Cerebellar nuclear complex (tissue), 1 donor: ENCODE measurements at regions not wholly inside any gene's neighbourhood (a gene's known extent, or its start where the extent isn't known, plus 50 kb on each side); places are given as distances from the start of the nearest gene placed in this dataset.

Source experiments
- DNase-seq, 2 experiments: peaks; one replicate each; lab custom pipeline; 2025; lab: John Stamatoyannopoulos, UW

DNA sequence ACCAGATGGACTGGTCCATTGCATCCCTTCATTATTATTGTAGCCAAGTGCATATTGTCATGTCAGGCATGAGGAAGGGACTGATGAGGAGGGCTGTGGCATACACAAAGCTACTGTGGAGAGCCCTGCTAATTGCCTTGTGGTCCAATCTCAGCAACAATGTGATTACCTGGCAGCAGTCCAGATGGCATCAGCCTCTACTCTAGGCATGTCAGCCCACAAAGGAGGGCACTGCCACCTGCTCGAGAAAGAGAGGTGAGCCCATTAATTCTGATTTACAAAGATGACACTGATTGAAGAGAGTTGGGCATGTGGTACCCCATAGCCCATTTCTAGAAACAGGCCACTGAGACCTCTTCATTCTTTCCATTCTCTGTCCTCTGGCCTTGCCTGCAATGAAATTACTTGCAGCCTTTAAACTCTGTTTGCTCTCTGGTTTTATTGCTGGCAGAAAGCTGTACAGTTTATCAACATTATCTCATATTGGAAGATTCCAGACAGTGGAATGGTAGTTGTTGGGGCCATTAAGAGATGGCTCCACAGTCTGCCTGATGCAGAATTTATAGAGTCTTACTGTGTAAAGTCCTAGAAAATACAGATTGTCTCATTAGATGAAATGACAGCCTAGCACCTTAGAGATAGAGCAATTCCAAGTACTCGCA is 307.7 kb downstream of the ARPP21 start:
- peak; percentile 61 to 75 for DNase-seq

DNA sequence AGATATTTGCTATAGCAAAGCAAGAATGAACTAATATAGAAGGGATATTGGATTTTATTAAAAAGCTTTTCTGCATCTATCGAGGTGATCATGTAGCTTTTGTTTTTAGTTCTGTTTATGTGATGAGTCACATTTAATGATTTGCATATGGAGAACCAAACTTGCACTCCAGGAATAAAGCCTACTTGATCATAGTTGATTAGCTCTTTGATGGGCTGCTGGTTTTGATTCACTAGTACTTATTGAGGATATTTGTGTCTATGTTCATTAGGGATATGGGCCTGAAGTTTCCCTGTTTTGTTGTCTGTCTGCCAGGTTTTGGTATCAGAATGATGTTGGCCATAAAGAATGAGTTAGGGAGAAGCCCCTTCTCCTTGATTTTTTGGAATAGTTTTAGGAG is 310.7 kb downstream of the ARPP21 start:
- DNase-seq: no peak

DNA sequence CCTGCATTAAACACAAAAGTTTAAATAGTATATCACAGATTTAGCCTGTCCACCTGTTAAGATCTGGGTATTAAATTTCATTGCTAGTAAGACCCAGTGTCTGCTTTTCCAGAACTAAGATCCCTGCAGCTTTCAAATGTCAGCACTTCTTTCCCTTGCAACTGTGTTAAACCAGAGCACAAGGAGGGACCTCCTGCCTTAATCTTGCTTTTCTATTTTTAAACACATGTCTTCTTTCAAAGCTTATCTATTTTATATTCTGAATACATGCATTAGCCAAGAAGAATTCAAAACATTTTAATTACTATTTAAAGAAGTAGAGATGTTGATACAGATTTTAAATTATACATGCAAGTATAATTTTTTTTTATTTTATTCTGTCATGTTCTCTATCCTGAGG is 315.1 kb downstream of the ARPP21 start:
- no peak for DNase-seq

DNA sequence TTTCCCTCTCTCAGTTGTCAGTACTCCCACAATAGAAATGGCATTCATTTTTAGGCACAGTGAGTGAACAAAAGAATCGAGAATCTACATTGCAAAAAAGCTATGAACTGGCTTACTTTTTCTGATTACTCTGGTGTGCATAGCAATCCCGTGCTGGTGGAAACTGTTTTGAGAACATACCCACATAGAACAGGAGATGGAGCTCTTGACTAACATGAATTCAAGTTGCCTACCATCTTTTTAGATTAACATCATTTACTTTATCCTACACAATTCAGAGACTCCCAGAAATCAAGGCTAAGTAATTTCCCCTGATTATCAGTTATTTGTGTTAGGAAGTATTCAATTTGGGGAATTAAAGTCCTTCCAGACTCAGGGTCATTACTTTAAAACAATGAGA is 326.6 kb downstream of the ARPP21 start:
- DNase-seq: peak in 1 of 2 experiments; percentile 14

DNA sequence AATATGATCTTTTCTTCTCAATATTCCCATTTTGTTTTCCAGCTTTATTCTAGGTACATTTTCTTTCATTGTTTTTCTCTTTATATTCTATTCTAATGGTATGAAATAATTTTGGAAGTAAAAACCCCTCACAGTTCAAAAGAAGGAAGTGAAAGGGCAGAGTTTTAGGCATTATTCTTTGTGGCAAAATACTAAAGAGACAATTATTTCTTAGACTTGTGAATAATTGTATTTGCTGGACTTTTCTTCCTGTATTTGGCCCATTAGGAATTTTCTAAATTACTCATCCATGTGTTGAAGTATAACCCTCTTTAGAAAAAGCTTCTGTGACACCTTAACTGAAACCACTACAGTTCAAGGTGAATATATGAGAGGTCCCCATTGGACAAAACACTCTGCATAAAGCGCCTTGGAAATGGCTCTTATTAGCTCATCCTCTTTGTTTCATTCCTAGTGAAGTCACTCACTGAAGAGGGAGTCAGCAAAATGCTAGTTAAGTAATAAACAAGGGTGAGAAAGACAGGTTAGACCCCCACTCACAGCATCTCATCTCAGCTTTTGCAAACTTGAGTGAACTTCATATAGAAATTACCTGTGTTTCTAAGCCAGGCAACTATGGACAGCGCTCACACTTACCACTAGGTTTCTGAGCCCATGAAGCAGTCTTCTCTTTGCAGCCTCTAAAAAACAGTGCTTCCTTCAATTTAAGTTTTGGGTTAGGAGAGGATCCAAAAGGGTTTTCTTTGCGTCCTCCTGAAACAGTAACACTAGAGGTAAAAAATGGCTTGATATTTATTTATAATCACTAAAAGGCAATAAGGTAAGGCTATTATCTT is 327.5 kb downstream of the ARPP21 start:
- no peak for DNase-seq

DNA sequence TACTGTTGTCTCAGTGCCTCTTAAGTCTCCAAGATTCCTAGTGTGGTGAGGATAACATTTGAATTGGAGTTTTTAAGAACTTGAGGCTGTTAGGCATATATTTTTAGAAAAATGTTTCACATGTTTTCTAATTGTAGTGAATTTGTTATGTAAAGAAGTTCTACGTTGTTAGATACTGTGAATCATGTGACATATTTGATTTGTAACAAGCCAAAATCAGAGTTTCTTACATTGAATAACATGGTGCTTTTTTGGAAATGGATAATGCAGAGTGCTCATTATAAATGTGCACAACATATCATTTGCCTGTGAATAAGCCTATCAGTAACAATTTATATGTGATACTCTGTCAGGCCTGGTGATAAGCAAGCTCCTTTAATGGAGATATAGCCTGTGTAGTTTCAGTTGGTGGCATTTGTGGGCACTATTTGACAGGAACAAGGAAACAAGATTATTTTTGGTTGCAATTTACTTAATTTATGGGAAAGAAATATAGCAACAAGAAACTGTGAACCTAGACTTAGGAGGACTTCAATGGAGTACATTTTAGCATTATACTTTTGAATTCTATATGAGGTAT is 328.8 kb downstream of the ARPP21 start:
- no peak for DNase-seq

DNA sequence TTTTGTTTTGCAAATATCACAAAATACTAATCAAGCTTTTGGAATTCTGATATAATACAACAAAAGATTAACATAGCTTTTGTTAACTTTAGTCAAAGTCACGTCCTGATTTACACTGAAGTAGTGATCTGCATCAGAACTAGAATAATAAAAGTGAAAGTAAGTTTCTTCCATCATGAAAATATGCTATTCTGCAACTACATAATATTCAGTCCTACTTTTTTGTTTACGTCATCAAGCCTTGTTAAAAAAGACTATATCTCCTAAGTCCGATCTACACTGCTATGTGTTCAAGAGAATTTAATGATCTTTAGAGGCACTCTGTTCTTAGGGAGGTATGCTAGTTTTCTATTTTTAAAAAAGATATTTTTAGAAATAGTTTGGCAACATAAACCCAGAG is 330.1 kb downstream of the ARPP21 start:
- no peak for DNase-seq

DNA sequence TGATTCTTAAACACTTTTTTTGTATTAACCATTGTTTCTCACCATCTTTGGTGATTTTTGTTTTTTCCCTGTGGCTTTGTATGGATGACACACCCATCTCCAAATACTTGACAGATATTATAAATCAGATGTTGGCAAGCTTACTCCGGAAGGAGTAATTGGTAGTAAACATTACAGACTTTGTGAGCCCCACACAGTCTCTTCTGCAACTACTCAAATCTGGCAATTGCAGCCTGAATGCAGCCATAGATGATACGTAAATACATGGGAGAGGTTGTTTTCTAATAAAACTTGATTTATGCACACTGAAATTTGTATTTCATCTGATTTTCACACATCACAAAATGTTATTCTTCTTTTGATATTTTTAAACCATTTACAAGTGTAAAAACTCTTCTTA is 331.5 kb downstream of the ARPP21 start:
- no peak for DNase-seq

DNA sequence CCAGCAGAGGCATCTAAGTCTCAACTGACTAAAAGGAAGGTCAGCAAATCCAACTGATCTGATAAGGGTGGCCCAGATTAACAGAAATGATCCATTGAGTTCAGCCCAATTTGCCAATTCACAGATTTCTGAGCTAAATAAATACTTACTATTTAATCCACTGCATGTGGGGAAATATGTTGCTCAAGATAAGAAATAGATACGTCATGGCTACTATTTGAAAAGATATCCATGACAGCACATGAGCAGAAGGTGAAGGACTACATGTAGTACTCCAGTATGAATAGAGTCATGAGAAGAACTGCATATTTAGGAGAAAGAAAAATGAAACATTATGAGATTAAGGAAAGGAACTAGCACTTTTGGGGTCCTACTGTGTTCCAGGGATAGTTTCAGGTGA is 332.4 kb downstream of the ARPP21 start:
- no peak for DNase-seq

DNA sequence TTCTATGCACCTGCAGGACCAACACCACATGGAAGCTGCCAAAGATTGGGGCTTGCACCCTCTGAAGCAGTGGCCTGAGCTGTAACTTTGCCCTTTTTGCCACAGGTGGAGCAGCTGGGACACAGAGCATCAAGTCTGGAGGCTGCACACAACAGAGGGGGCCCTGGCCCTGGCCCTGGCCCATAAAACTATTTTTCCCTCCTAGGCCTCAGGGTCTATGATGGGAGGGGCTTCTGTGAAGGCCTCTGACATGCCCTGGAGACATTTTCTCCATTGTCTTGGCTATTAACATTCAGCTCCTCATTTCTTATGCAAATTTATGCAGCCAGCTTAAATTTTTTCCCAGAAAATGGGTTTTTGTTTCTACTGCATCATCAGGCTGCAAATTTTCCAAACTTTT is 335.5 kb downstream of the ARPP21 start:
- DNase-seq: no peak

DNA sequence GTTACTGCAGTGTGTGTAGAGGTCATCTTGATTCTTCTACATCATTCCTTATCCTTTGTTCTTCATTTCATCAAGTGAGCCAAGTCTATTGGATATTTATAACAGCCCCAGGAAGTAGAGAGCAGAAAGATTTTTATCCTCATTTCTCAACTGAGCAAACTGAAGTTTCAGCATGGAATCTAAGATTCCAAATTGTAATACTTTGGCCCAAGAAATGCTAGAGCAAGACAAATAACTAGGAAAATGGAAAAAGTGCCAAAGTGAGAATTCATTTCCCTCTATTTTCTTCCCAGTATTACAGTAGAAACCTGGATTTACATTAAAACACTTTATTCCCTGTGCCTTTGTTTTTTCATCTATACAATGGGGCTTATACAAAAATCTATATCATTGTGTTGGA is 346.8 kb downstream of the ARPP21 start:
- no peak for DNase-seq

DNA sequence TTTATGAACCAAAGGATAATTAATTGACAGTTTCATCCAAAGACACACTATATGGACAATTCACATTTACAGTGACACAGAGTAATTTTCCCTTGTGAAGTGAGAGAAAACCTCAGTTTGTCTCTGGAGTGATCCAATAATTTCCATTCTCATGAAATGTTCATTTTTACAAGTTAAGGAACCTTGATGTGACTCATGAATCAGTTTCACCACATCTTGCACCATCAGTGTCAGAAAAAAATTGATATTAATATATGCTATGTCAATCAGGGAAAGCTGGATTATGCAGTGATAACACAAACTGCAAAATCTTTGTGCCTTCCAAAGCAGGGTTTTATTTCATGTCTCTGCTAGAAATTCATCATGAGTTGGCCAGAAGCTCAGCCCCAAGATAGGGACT is 348.1 kb downstream of the ARPP21 start:
- DNase-seq: no peak

DNA sequence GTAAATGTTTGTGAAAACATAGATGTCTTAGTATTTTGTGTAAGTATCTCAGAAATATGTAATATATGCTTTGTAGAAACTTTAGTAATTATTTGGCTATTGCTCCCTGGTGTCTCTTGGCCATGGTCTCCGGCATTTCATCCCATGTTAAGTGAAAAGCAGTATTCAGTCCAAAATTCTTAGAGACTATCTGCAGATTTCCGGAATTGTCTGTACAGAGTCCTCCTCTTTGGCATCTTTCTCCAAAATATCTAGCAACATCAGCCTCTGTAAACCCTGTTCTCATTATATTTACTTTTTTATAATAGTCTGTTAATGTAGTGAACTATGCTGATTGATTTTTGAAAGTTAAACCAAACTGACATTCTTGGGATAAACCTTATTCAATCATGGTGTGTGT is 352.7 kb downstream of the ARPP21 start:
- no peak for DNase-seq

DNA sequence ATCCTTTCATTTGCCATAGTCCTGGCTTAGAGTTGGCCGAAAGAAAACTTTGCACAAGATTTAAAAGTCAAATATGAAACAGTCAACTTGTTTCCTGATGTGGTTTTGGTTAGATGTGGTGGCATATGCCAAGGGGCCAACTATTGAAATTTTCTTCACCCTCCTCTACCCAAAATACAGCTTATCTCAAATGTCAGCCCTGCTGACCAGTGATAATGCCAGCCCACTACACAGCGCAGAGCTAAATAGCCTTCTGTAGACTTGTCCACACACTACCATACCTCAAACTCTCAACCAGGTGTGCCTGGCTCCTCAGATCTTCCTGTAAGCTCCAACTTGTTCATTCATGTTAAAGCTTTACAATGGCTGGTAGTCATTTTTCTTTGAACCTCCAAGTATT is 368.5 kb upstream of the STAC start:
- no peak for DNase-seq

DNA sequence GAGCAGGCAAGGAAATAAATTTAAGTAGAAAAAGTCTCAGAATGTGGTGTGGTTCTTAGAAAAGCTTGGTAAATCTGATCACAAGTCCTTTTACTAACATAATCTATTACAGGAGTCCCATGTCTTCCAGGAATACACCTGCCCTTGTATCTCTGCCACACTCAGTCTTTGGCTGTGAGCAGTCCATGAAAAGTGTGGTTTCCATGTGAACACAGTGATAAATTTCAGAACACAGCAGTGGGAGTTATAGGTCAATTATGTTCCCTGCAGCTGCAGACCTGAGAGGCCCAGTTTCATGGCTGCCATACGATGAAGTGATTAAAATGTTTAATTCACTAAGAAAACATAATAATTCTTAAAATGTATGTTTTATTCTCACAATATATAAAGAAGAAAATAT is 366.9 kb upstream of the STAC start:
- DNase-seq: no peak

DNA sequence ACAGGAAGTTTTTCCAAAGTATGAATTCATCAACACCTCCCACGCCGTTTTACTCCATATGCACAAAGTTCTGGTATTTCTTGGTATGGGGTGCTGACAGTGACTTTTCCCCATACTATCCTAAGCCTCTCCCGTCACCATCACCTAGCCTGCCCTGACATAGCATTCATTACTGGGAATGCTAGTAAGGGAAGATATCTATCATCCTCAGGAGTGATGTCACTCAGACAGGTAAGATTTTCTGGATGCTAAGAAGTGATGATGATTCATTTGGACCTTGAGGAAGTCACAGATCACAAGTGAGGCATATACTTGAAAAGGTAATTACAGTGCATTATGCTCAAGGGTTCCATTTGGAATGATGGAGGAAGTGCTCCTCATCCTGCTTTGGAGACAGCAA is 355.1 kb upstream of the STAC start:
- no peak for DNase-seq

DNA sequence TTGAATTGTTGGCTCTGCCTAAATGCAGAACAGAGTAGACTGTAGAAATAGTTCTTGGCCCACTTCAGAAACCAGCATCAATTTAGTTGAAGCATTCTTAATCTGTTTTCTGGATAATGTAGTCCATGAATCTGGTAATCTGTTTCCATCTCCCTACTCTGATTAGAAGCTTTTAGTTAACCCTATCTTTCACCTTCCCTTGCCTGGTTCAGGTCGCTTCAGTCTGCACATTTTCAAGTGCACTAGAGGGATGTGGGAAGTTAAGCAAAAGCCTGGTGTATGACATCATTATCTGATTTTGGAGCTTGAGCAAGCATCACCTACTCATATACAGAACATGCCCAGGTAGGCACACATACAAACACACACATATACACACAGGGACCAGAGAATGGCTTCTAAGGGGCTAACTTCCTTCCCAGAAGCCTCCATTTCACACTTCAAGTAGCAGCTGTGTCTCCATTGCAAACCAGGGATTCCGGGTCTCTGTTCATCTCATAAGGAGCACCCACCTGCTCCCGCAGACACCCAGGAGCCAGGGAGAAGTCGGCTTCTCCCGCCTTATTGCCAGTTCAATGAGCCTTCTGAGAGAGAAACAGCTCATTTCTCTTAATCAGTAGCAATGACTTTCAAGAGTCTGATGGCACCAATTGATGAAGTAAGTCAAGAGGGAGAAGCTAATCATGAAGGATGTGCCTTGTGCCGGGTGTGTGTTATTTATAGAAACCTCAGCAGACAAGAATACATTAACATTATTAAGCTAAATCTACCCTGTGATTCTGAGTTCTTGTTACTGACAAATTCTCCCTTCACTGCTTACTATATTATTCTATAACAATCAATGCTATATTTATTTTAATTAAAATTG is 347.9 kb upstream of the STAC start:
- no peak for DNase-seq

DNA sequence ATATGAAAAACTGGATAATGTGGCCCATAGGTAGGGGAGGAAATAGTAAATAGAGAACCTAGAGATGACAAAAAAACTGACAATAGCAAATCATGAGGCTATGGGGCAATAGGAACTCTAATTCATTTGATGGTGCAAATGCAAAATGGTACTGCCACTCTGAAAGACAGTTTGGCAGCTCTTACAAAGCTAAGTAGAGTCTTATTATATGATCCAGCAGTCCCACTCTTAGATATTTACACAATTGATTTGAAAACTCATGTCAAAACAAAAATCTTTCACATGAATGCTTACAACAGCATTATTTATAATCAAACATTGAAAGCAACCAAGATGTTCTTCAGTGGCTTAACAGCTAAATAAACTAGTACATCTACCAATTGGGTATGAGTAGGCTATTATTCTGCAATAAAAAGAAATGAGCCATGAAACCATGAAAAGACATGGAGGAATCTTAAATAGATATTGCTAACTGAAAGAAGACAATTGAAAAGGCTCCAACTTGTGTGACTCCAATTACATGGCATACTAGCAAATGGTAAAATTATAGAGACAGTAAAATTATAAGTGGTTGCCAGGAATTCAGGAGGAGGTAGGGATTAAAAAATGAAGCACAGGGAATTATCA is 321.8 kb upstream of the STAC start:
- DNase-seq: no peak

DNA sequence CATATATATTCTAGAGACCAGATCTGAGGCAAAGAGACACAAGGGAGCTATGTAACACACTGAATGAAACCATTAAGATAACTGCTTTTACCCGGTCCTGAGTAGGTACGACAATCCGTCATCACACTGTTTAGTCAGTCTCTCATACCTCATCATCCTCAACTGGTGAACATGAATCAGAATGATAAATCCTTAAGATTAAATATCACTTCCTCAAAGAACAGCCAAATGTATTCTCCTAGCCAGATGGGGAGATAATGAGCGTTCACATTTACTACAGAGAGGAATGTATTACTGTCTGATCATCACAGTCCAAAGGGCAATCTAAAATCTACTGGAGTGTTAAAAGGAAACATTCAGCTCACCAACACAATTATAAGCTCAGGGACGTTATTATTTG is 319.4 kb upstream of the STAC start:
- DNase-seq: no peak

DNA sequence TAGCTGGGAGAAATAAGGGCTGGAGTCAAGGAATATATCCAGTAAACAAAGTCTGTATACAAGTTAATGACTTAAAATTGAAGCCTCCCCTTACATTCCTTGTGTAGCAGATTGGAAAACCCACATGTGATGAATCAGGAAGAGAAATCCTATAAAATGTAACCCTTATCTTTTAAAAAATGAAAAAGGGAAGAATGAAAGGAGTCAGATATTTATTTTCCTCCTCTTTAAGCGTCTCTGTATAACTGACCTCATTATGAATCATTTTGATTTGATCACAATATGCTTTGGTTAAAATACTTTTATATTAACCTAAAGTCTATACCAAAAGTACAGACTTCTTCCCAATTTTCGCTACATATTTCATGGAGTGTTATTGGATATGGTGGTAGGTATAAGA is 316.3 kb upstream of the STAC start:
- no peak for DNase-seq

DNA sequence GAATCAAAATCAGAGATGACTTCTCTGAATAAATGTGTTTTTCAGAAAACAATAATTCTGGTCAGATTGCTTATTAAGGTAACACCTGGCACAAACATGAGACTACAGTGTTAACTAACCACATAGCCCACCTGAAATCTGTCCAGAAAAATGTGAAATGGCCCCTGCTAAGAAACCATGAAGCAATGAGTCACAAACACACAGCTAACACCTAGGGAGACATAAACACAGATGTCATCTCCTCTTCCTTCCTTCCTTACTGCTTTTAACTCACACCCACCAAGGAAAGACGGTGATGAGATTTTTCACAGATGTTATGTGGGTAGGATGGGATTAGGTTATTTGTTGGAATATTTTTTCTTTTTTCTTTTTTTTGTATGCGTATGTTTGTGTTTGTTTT is 315.0 kb upstream of the STAC start:
- no peak for DNase-seq

DNA sequence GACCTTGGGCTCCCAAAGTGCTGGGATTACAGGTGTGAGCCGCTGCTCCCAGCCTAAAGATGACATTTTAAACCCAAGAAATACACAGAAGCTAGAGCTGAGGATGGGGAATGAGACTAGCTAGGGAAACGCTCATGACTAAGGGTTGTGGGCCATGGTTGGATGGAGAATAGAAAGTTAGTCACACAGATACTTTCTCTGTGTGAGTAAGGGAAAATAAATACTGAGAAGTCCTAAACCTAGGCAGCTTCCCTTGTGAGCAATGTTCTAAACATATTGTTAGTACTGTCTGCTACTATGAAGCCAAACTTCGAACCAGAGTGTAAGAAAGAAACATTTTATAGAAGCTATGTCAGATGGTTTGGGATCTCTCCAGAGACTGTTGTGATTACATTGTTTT is 304.8 kb upstream of the STAC start:
- no peak for DNase-seq
